ENCODE measurements at regions not wholly inside any gene's neighbourhood (a gene's known extent, or its start where the extent isn't known, plus 50 kb on each side); places are given as distances from the start of the nearest gene placed in this dataset.
"Not testable (repeated sequence)": the region's sequence is repeated elsewhere in the genome, so short reads cannot be mapped to it uniquely, and the experiment has no call there.

GRCh38 chr6:133805876-133806275 is 83.0 kb upstream of the TCF21 start:
- DNase-seq (ENCODE audit: low spot score) = no peak
- in situ Hi-C loops (cut with MboI; ENCODE audit: low sequenced_read_pairs, unreplicated experiment) = no loop called here
- no peak for TF ChIP-seq CTCF (IDR thresholded peaks at IDR 0.05; ENCODE audit: borderline replicate concordance, control extremely low read depth, extremely low read depth, insufficient read depth, missing control alignments)

GRCh38 chr6:133806382-133807140 is 82.4 kb upstream of the TCF21 start:
- in situ Hi-C loops (cut with MboI; ENCODE audit: low sequenced_read_pairs, unreplicated experiment) = no loop called here
- no peak for DNase-seq (ENCODE audit: low spot score)

GRCh38 chr6:133807501-133807900 is 81.4 kb upstream of the TCF21 start:
- no peak for DNase-seq (ENCODE audit: low spot score)
- no peak for TF ChIP-seq CTCF (IDR thresholded peaks at IDR 0.05; ENCODE audit: borderline replicate concordance, control extremely low read depth, extremely low read depth, insufficient read depth, missing control alignments)
- in situ Hi-C loops (cut with MboI; ENCODE audit: low sequenced_read_pairs, unreplicated experiment) = no loop called here

More at GRCh38 chr6:133806382-133807140, 82.4 kb upstream of the TCF21 start:
- no peak for TF ChIP-seq CTCF (IDR thresholded peaks at IDR 0.05; ENCODE audit: borderline replicate concordance, control extremely low read depth, extremely low read depth, insufficient read depth, missing control alignments)

- DNase-seq (ENCODE audit: low spot score) = no peak
- no peak for TF ChIP-seq CTCF (IDR thresholded peaks at IDR 0.05; ENCODE audit: borderline replicate concordance, control extremely low read depth, extremely low read depth, insufficient read depth, missing control alignments)
- in situ Hi-C loops (cut with MboI; ENCODE audit: low sequenced_read_pairs, unreplicated experiment) = no loop called here
Measured at GRCh38 chr6:133809406-133809805, 79.5 kb upstream of the TCF21 start.

GRCh38 chr6:133811557-133811956 is 77.4 kb upstream of the TCF21 start:
- TF ChIP-seq CTCF (IDR thresholded peaks at IDR 0.05; ENCODE audit: borderline replicate concordance, control extremely low read depth, extremely low read depth, insufficient read depth, missing control alignments) = no peak
- in situ Hi-C loops (cut with MboI; ENCODE audit: low sequenced_read_pairs, unreplicated experiment) = no loop called here
- DNase-seq (ENCODE audit: low spot score) = no peak

GRCh38 chr6:133812446-133812845 is 76.5 kb upstream of the TCF21 start:
- in situ Hi-C loops (cut with MboI; ENCODE audit: low sequenced_read_pairs, unreplicated experiment); DNase-seq (ENCODE audit: low spot score): not testable (repeated sequence)

GRCh38 chr6:133814238-133814637 is 74.7 kb upstream of the TCF21 start:
- in situ Hi-C loops (cut with MboI; ENCODE audit: low sequenced_read_pairs, unreplicated experiment) = no loop called here
- no peak for TF ChIP-seq CTCF (IDR thresholded peaks at IDR 0.05; ENCODE audit: borderline replicate concordance, control extremely low read depth, extremely low read depth, insufficient read depth, missing control alignments)
- no peak for DNase-seq (ENCODE audit: low spot score)
